HCT116 (cell line): ENCODE measurements at regions not wholly inside any gene's neighbourhood (a gene's known extent, or its start where the extent isn't known, plus 50 kb on each side); places are given as distances from the start of the nearest gene placed in this dataset.
"Not testable (repeated sequence)": the region's sequence is repeated elsewhere in the genome, so short reads cannot be mapped to it uniquely, and the experiment has no call there.

Source experiments
- ATAC-seq: fragments of 200-7000 bp; cut with Tn5 transposase; 2 replicates; pipeline ENCODE4 v1.9.1; 2020; ENCODE audit warnings: mild to moderate bottlenecking, moderate library complexity
- BruUV-seq: library from RNA; stranded (reverse); fragments of 400-500 nt; replicated peaks from 2 replicates; lab custom pipeline; 2021; lab: Mats Ljungman, UMichigan
- CTCF ChIA-PET: fragments of 300-600 bp; sonication (Branson Sonifier 250); formaldehyde crosslinking; loops from one replicate; lab custom pipeline; 2021; ENCODE audit warnings: antibody characterized with exemption; lab: Charles Lee
- POLR2A ChIA-PET: fragments of 300-600, 350-600 bp; sonication (Branson Sonifier 250); formaldehyde crosslinking; loops from one replicate; lab custom pipeline; 2021; ENCODE audit warnings: antibody characterized with exemption; lab: Charles Lee
- RAD21 ChIA-PET, 2 experiments: fragments of 300-600 bp; sonication (Branson Sonifier 250); formaldehyde crosslinking; loops; one replicate each; lab custom pipeline; 2023; ENCODE audit warnings: low total read pairs in 2 of 2; ENCODE audit not compliant: uncharacterized antibody in 2 of 2, unreplicated experiment in 2 of 2, low non-redundant PET in 1 of 2; lab: Charles Lee
- DNase-seq: peaks from one replicate; pipeline ENCODE4 v3.0.0-alpha.2; 2010; ENCODE audit warnings: low read depth, low spot score
- H2AFZ ChIP-seq: fragments of 200-600 bp; shearing (Covaris generic), sonication (generic); 2 replicates; pipeline ENCODE4 v1.6.1; 2017; ENCODE audit warnings: low read depth, mixed run types, mixed read lengths, antibody characterized with exemption, low read length; ENCODE audit not compliant: poor library complexity, severe bottlenecking
- H3K27ac ChIP-seq: 2 replicates; pipeline ENCODE4 v1.5.1; 2012; ENCODE audit warnings: low read depth, low read length
- H3K27me3 ChIP-seq: fragments of 200-600 bp; sonication (generic); 2 replicates; pipeline ENCODE4 v1.6.1; 2016; ENCODE audit warnings: mixed run types, low read length, mixed read lengths; ENCODE audit not compliant: insufficient read depth
- H3K36me3 ChIP-seq, 2 experiments: fragments of 200-500 bp in 1 of 2; fragments of 200-600 bp in 1 of 2; sonication (Bioruptor generic) in 1 of 2; sonication (generic) in 1 of 2; 2 replicates each; pipeline versions ENCODE4 v1.5.1 to v1.6.1; 2014 to 2016; ENCODE audit warnings: low read length in 2 of 2, inconsistent platforms in 1 of 2, mixed read lengths in 1 of 2, mixed run types in 1 of 2; ENCODE audit not compliant: insufficient read depth in 2 of 2, control insufficient read depth in 1 of 2
- H3K4me1 ChIP-seq, 2 experiments: fragments of 200-600 bp in 1 of 2; sonication (generic) in 1 of 2; 2 replicates each; pipeline versions ENCODE4 v1.5.1 to v1.6.1; 2012 to 2017; ENCODE audit warnings: low read length in 2 of 2, inconsistent platforms in 1 of 2, mild to moderate bottlenecking in 1 of 2, mixed read lengths in 1 of 2, mixed run types in 1 of 2, moderate library complexity in 1 of 2; ENCODE audit not compliant: insufficient read depth in 2 of 2, control insufficient read depth in 1 of 2
- H3K4me2 ChIP-seq: fragments of 200-600 bp; sonication (generic); 2 replicates; pipeline ENCODE4 v1.6.1; 2017; ENCODE audit warnings: mixed run types, low read length, mixed read lengths
- H3K4me3 ChIP-seq, 2 experiments: fragments of 200-600 bp in 1 of 2; sonication (generic) in 1 of 2; replicated peaks in 1 of 2; 2 replicates each; pipeline ENCODE4 v1.5.1; 2011 to 2016; ENCODE audit warnings: low read length in 2 of 2, control low read depth in 1 of 2, low read depth in 1 of 2, mild to moderate bottlenecking in 1 of 2, mixed read lengths in 1 of 2, mixed run types in 1 of 2
- H3K79me2 ChIP-seq: fragments of 200-600 bp; sonication (generic); 2 replicates; pipeline ENCODE4 v1.6.1; 2017; ENCODE audit warnings: mild to moderate bottlenecking, mixed run types, low read length, moderate library complexity, mixed read lengths; ENCODE audit not compliant: insufficient read depth
- H3K9ac ChIP-seq: fragments of 200-600 bp; sonication (generic); 2 replicates; pipeline ENCODE4 v1.6.1; 2016; ENCODE audit warnings: low read length, mixed read lengths
- H3K9me2 ChIP-seq: fragments of 200-600 bp; sonication (generic), shearing (Covaris generic); 2 replicates; pipeline ENCODE4 v1.6.1; 2017; ENCODE audit warnings: mixed run types, mild to moderate bottlenecking, moderate library complexity; ENCODE audit not compliant: insufficient read depth
- H3K9me3 ChIP-seq, 2 experiments: fragments of 200-500 bp in 1 of 2; fragments of 200-600 bp in 1 of 2; sonication (Bioruptor generic) in 1 of 2; sonication (generic) in 1 of 2; 2 replicates each; pipeline ENCODE4 v1.6.1; 2014 to 2017; ENCODE audit warnings: low read length in 2 of 2, mixed read lengths in 2 of 2, inconsistent platforms in 1 of 2, low read depth in 1 of 2, mild to moderate bottlenecking in 1 of 2, mixed run types in 1 of 2, moderate library complexity in 1 of 2; ENCODE audit not compliant: control insufficient read depth in 1 of 2, insufficient read depth in 1 of 2
- H4K20me1 ChIP-seq: fragments of 200-600 bp; sonication (generic), shearing (Covaris generic); 2 replicates; pipeline ENCODE4 v1.6.1; 2017; ENCODE audit warnings: mixed run types, mild to moderate bottlenecking, moderate library complexity; ENCODE audit not compliant: insufficient read depth
- ATF3 ChIP-seq: IDR thresholded peaks from 2 replicates; pipeline ENCODE4 v1.6.1; 2012
- CEBPB ChIP-seq: IDR thresholded peaks from 2 replicates; pipeline ENCODE4 v1.6.1; 2012; ENCODE audit warnings: low read depth
- EZH2phosphoT487 ChIP-seq: fragments of 200-600 bp; IDR thresholded peaks from 2 replicates; pipeline ENCODE4 v1.6.1; 2018; ENCODE audit warnings: antibody characterized with exemption, borderline replicate concordance
- JUND ChIP-seq: IDR thresholded peaks from 2 replicates; pipeline ENCODE4 v1.6.1; 2012
- POLR2A ChIP-seq: IDR thresholded peaks from 2 replicates; pipeline ENCODE4 v1.7.0; 2011; ENCODE audit warnings: borderline replicate concordance; ENCODE audit not compliant: insufficient read depth, insufficient read length; ENCODE audit errors: extremely low read depth
- POLR2AphosphoS5 ChIP-seq: IDR thresholded peaks from 2 replicates; pipeline ENCODE4 v1.6.1; 2011; ENCODE audit warnings: mild to moderate bottlenecking, low read depth, low read length, moderate library complexity
- RAD21 ChIP-seq: IDR thresholded peaks from 2 replicates; pipeline ENCODE4 v1.6.1; 2012; ENCODE audit warnings: low read depth, mild to moderate bottlenecking
- SIN3A ChIP-seq: IDR thresholded peaks from 2 replicates; pipeline ENCODE4 v1.6.1; 2012; ENCODE audit warnings: low read depth
- SP1 ChIP-seq: IDR thresholded peaks from 2 replicates; pipeline ENCODE4 v1.6.1; 2012; ENCODE audit warnings: low read depth
- TCF7L2 ChIP-seq: IDR thresholded peaks from 2 replicates; pipeline ENCODE4 v1.7.0; 2011; ENCODE audit warnings: borderline replicate concordance, inconsistent platforms; ENCODE audit not compliant: insufficient read depth, insufficient read length; ENCODE audit errors: extremely low read depth
- YY1 ChIP-seq: IDR thresholded peaks from 2 replicates; pipeline ENCODE4 v1.6.1; 2011; ENCODE audit warnings: low read length, low read depth, moderate library complexity, mild to moderate bottlenecking; ENCODE audit not compliant: insufficient replicate concordance; ENCODE audit errors: extremely low read depth
- intact Hi-C: fragments of 100-400 bp; cut with micrococcal nuclease; formaldehyde crosslinking; loops from 2 replicates; pipeline ENCODE4 v1.10.0; 2022

- ChIA-PET RAD21 (no interaction called here), POLR2A (no interaction called here), CTCF (no interaction called here)
- no peak for TF ChIP-seq SIN3A
- TF ChIP-seq YY1, result no peak
- Histone ChIP-seq H4K20me1 (no peaks in the 10 kb centered on the region), H3K4me3 (no peak overlapping the region), H2AFZ (no peak overlapping the region), H3K27ac (no peak overlapping the region), H3K4me1 (no peaks in the 10 kb centered on the region), H3K79me2 (no peaks in the 10 kb centered on the region), H3K9me2 (no peaks in the 10 kb centered on the region), H3K9ac (no peak overlapping the region), H3K4me2 (no peak overlapping the region), H3K9me3 (peaks cover 6 to 8% of the 10 kb centered on the region in 2 experiments; a peak in 2 of 4 replicates), H3K36me3 (no peaks in the 10 kb centered on the region), H3K27me3 (no peaks in the 10 kb centered on the region)
- BruUV-seq, result no TSS peak
- no peak for ATAC-seq
- DNase-seq, result no peak
- intact Hi-C loops, result no loop called here
Observed at GRCh38 chr9:102445181-102445747, 549.9 kb upstream of the CYLC2 start.

DNA sequence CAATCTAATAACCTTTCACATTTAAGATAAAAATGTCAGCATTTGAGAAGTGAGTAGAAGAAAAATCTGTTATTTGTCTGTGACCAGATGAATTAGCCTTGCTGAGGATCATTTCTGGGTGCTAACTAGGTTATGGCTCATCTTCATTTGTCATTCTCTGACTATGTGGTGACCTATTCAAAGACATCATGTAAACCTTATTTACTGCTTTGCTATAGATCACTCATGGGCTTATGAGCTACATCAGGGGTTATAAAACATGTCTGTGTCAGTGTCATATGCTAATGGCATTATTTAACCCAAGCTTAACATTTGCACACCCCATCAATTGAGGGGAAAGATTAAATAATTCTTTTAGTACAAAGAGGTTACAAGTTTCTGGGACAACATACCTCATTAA is 555.5 kb upstream of the CYLC2 start:
- Histone ChIP-seq H3K27me3 (no peaks in the 10 kb centered on the region), H3K4me2 (no peak overlapping the region), H3K9ac (no peak overlapping the region), H3K4me3 (no peak overlapping the region), H3K4me1 (no peaks in the 10 kb centered on the region), H2AFZ (no peak overlapping the region), H3K36me3 (no peaks in the 10 kb centered on the region), H3K27ac (no peak overlapping the region), H3K79me2 (no peaks in the 10 kb centered on the region), H3K9me2 (no peaks in the 10 kb centered on the region), H4K20me1 (no peaks in the 10 kb centered on the region), H3K9me3 (peaks cover 0 to 8% of the 10 kb centered on the region in 2 experiments; a peak in 2 of 4 replicates)
- DNase-seq, result no peak
- ChIA-PET POLR2A (no interaction called here), CTCF (no interaction called here), RAD21 (no interaction called here)
- BruUV-seq, result no TSS peak
- TF ChIP-seq POLR2AphosphoS5 (no peak), RAD21 (no peak), TCF7L2 (no peak), EZH2phosphoT487 (no peak), SP1 (no peak), JUND (no peak), CEBPB (no peak), ATF3 (no peak), POLR2A (no peak), YY1 (no peak)
- intact Hi-C loops, result no loop called here
- no peak for ATAC-seq

- H3K9ac ChIP-seq, H3K79me2 ChIP-seq, H4K20me1 ChIP-seq, H2AFZ ChIP-seq, H3K27ac ChIP-seq, H3K4me3 ChIP-seq, H3K27me3 ChIP-seq, intact Hi-C loops, ATAC-seq, POLR2A ChIA-PET, RAD21 ChIA-PET, CTCF ChIA-PET, H3K36me3 ChIP-seq, BruUV-seq, H3K9me2 ChIP-seq, H3K4me1 ChIP-seq, H3K4me2 ChIP-seq, DNase-seq: not testable (repeated sequence)
- peaks cover 8 to 16% of the 10 kb centered on the region in 2 experiments; a peak in 2 of 4 replicates for H3K9me3 ChIP-seq
Observed at GRCh38 chr9:102436599-102436998, 558.5 kb upstream of the CYLC2 start.
